Gastrocnemius medialis (tissue), 4 donors: ENCODE measurements at regions not wholly inside any gene's neighbourhood (a gene's known extent, or its start where the extent isn't known, plus 50 kb on each side); places are given as distances from the start of the nearest gene placed in this dataset.
"Not testable (repeated sequence)": the region's sequence is repeated elsewhere in the genome, so short reads cannot be mapped to it uniquely, and the experiment has no call there.

Experiments
- ATAC-seq, 2 donors: fragments of 150-250 bp; one replicate each; pipeline ENCODE4 v1.9.1; 2016
- DNase-seq, 2 donors: peaks; one replicate each; pipeline ENCODE4 v3.0.0-alpha.2; 2019
- H3K27ac ChIP-seq, 4 donors: fragments of 200-600 bp; sonication (generic); 1 replicate in 1 of 4; 2 replicates in 3 of 4; pipeline ENCODE4 v1.5.1; 2016 to 2018; ENCODE audit warnings: mild to moderate bottlenecking in 2 of 4, moderate library complexity in 1 of 4
- H3K27me3 ChIP-seq, 3 donors: fragments of 200-600 bp; sonication (generic) in 2 of 3; 1 replicate in 1 of 3; 2 replicates in 2 of 3; pipeline versions ENCODE4 v1.5.1 to v1.6.0; 2016 to 2019; ENCODE audit warnings: mild to moderate bottlenecking in 1 of 3, moderate library complexity in 1 of 3
- H3K36me3 ChIP-seq, 2 donors: fragments of 200-600 bp; sonication (generic) in 1 of 2; one replicate each; pipeline ENCODE4 v1.5.1; 2017 to 2018
- H3K4me1 ChIP-seq, 2 donors: fragments of 200-600 bp; sonication (generic) in 1 of 2; one replicate each; pipeline ENCODE4 v1.5.1; 2016 to 2017; ENCODE audit warnings: mild to moderate bottlenecking in 2 of 2
- H3K4me3 ChIP-seq, 4 donors: fragments of 200-600 bp; sonication (generic) in 3 of 4; 1 replicate in 1 of 4; 2 replicates in 3 of 4; pipeline ENCODE4 v1.5.1; 2016 to 2019; ENCODE audit warnings: mild to moderate bottlenecking in 2 of 4
- H3K9me3 ChIP-seq, 3 donors: fragments of 200-600 bp; sonication (generic) in 2 of 3; 1 replicate in 1 of 3; 2 replicates in 2 of 3; pipeline ENCODE4 v1.5.1; 2016 to 2019
- CTCF ChIP-seq, 5 experiments: fragments of 450-650 bp in 3 of 5; fragments of 200-600 bp in 2 of 5; sonication (generic) in 2 of 5; IDR thresholded peaks in 4 of 5; conservative IDR thresholded peaks in 1 of 5; 1 replicate in 4 of 5; 2 replicates in 1 of 5; pipeline ENCODE4 v1.5.1; 2016 to 2019; ENCODE audit warnings: antibody characterized with exemption in 5 of 5, mild to moderate bottlenecking in 3 of 5, moderate library complexity in 3 of 5
- POLR2A ChIP-seq, 2 donors: fragments of 450-650 bp; IDR thresholded peaks; one replicate each; pipeline ENCODE4 v1.6.1; 2017; ENCODE audit warnings: antibody characterized with exemption in 2 of 2, mild to moderate bottlenecking in 2 of 2, moderate library complexity in 2 of 2
- in situ Hi-C, 4 donors: fragments of 200-750 bp; cut with MboI; loops; one replicate each; pipeline versions ENCODE4 v1.15.0 to v1.8.0; 2017; ENCODE audit warnings: low sequenced_read_pairs in 4 of 4
- intact Hi-C: fragments of 100-400 bp; cut with DNase I; formaldehyde crosslinking; loops from one replicate; pipeline ENCODE4 v1.15.1; 2023; ENCODE audit warnings: low total_unique reads

GRCh38 chr3:31203960-31204795 is 309.7 kb upstream of the GADL1 start:
- intact Hi-C loops = no loop called here
- no peak for TF ChIP-seq CTCF (IDR thresholded peaks at IDR 0.05 in 4 of 5, conservative IDR thresholded peaks at IDR 0.05 in 1 of 5)
- no peak for TF ChIP-seq POLR2A (IDR thresholded peaks at IDR 0.05)
- Histone ChIP-seq H3K4me1 (no peaks in the 10 kb centered on the region), H3K27me3 (no peaks in the 10 kb centered on the region), H3K9me3 (no peaks in the 10 kb centered on the region), H3K36me3 (no peaks in the 10 kb centered on the region), H3K4me3 (no peak overlapping the region), H3K27ac (no peak overlapping the region)
- in situ Hi-C loops = no loop called here
- no peak for ATAC-seq
- DNase-seq = no peak

- H3K9me3 ChIP-seq, H3K4me1 ChIP-seq, in situ Hi-C loops, ATAC-seq, H3K27me3 ChIP-seq, intact Hi-C loops, H3K36me3 ChIP-seq, DNase-seq, H3K4me3 ChIP-seq, H3K27ac ChIP-seq: not testable (repeated sequence)
These were observed 310.3 kb upstream of the GADL1 start for GRCh38 chr3:31204796-31205056.

- intact Hi-C loops (no loop called here), in situ Hi-C loops (no loop called here)
- Histone ChIP-seq H3K9me3 (no peaks in the 10 kb centered on the region), H3K36me3 (no peaks in the 10 kb centered on the region), H3K4me3 (no peak overlapping the region), H3K4me1 (no peaks in the 10 kb centered on the region), H3K27ac (no peak overlapping the region), H3K27me3 (no peaks in the 10 kb centered on the region)
- no peak for DNase-seq
- no peak for ATAC-seq
- TF ChIP-seq CTCF (IDR thresholded peaks at IDR 0.05 in 4 of 5, conservative IDR thresholded peaks at IDR 0.05 in 1 of 5) = no peak
- no peak for TF ChIP-seq POLR2A (IDR thresholded peaks at IDR 0.05)
These were observed 315.7 kb upstream of the GADL1 start for GRCh38 chr3:31210068-31210645.

GRCh38 chr3:31213869-31214486 is 318.7 kb upstream of the STT3B start:
- DNase-seq (no peak), ATAC-seq (no peak)
- Histone ChIP-seq H3K27me3 (no peaks in the 10 kb centered on the region), H3K9me3 (no peaks in the 10 kb centered on the region), H3K4me1 (no peaks in the 10 kb centered on the region), H3K27ac (no peak overlapping the region), H3K36me3 (no peaks in the 10 kb centered on the region), H3K4me3 (no peak overlapping the region)
- TF ChIP-seq POLR2A (IDR thresholded peaks at IDR 0.05) = no peak
- no peak for TF ChIP-seq CTCF (IDR thresholded peaks at IDR 0.05 in 4 of 5, conservative IDR thresholded peaks at IDR 0.05 in 1 of 5)
- intact Hi-C loops = no loop called here
- in situ Hi-C loops = no loop called here

GRCh38 chr3:31218082-31218481 is 314.6 kb upstream of the STT3B start:
- TF ChIP-seq CTCF (IDR thresholded peaks at IDR 0.05 in 4 of 5, conservative IDR thresholded peaks at IDR 0.05 in 1 of 5) (no peak), POLR2A (IDR thresholded peaks at IDR 0.05) (no peak)
- no peak for DNase-seq
- Histone ChIP-seq H3K27ac (no peak overlapping the region), H3K27me3 (no peaks in the 10 kb centered on the region), H3K4me1 (no peaks in the 10 kb centered on the region), H3K4me3 (no peak overlapping the region), H3K9me3 (no peaks in the 10 kb centered on the region), H3K36me3 (no peaks in the 10 kb centered on the region)
- in situ Hi-C loops = no loop called here
- intact Hi-C loops = no loop called here
- ATAC-seq = no peak
